IMR-90 (cell line): ENCODE measurements at regions not wholly inside any gene's neighbourhood (a gene's known extent, or its start where the extent isn't known, plus 50 kb on each side); places are given as distances from the start of the nearest gene placed in this dataset.

Experiments
- ATAC-seq: fragments of 200-7000 bp; cut with Tn5 transposase; 2 replicates; pipeline ENCODE4 v1.9.1; 2020; ENCODE audit warnings: low read depth, mild to moderate bottlenecking, moderate library complexity
- BruUV-seq: library from RNA; stranded (reverse); fragments of 400-500 nt; replicated peaks from 2 replicates; lab custom pipeline; 2021; lab: Mats Ljungman, UMichigan
- CTCF ChIA-PET: fragments of 300-600 bp; formaldehyde crosslinking; extraction: SDS; loops from one replicate; lab custom pipeline; 2021; ENCODE audit warnings: antibody characterized with exemption; lab: Yijun Ruan, JAX
- POLR2A ChIA-PET: fragments of 300-600 bp; sonication (Branson Sonifier 250); formaldehyde crosslinking; loops from one replicate; lab custom pipeline; 2022; ENCODE audit warnings: antibody characterized with exemption; ENCODE audit not compliant: unreplicated experiment; lab: Charles Lee
- DNase-seq: peaks from one replicate; pipeline ENCODE4 v3.0.0; 2013
- H2AFZ ChIP-seq: replicated peaks from 2 replicates; pipeline ENCODE3; 2013; ENCODE audit warnings: low read length, mild to moderate bottlenecking; ENCODE audit not compliant: poor library complexity
- H2AK5ac ChIP-seq: 2 replicates; pipeline ENCODE4 v1.6.1; 2013; ENCODE audit warnings: low read depth, low read length, inconsistent platforms
- H2AK9ac ChIP-seq: replicated peaks from 2 replicates; pipeline ENCODE3; 2013; ENCODE audit warnings: mild to moderate bottlenecking, low read depth, low read length, moderate library complexity; ENCODE audit not compliant: poor library complexity
- H2BK120ac ChIP-seq: 2 replicates; pipeline ENCODE4 v1.6.1; 2013; ENCODE audit warnings: low read depth, low read length, inconsistent platforms
- H2BK15ac ChIP-seq: 3 replicates; pipeline ENCODE4 v1.6.1; 2013; ENCODE audit warnings: low read depth, low read length, inconsistent platforms
- H2BK20ac ChIP-seq: 2 replicates; pipeline ENCODE4 v1.6.1; 2013; ENCODE audit warnings: low read depth, mild to moderate bottlenecking, inconsistent platforms, low read length, moderate library complexity
- H2BK5ac ChIP-seq: 2 replicates; pipeline ENCODE4 v1.6.1; 2013; ENCODE audit warnings: mild to moderate bottlenecking, low read depth, low read length, inconsistent platforms; ENCODE audit not compliant: poor library complexity, severe bottlenecking
- H3K14ac ChIP-seq: replicated peaks from 2 replicates; pipeline ENCODE4 v1.6.1; 2013; ENCODE audit warnings: low read depth, low read length, inconsistent platforms
- H3K18ac ChIP-seq: 2 replicates; pipeline ENCODE4 v1.6.1; 2013; ENCODE audit warnings: low read depth, low read length, control low read depth
- H3K23ac ChIP-seq: 2 replicates; pipeline ENCODE4 v1.6.1; 2013; ENCODE audit warnings: low read depth, low read length, inconsistent platforms
- H3K27ac ChIP-seq: 2 replicates; pipeline ENCODE4 v1.5.1; 2013; ENCODE audit warnings: mild to moderate bottlenecking, control low read depth, low read length; ENCODE audit not compliant: insufficient read depth
- H3K27me3 ChIP-seq: 2 replicates; pipeline ENCODE4 v1.6.1; 2013; ENCODE audit warnings: low read length; ENCODE audit not compliant: control insufficient read depth, insufficient read depth
- H3K36me3 ChIP-seq: 2 replicates; pipeline ENCODE4 v1.6.1; 2013; ENCODE audit warnings: low read length, mixed read lengths; ENCODE audit not compliant: control insufficient read depth, insufficient read depth
- H3K4ac ChIP-seq: 2 replicates; pipeline ENCODE4 v1.6.1; 2013; ENCODE audit warnings: low read depth, low read length, inconsistent platforms
- H3K4me1 ChIP-seq: 2 replicates; pipeline ENCODE4 v1.6.1; 2013; ENCODE audit warnings: low read length, mixed read lengths; ENCODE audit not compliant: control insufficient read depth, insufficient read depth
- H3K4me2 ChIP-seq: 2 replicates; pipeline ENCODE4 v1.6.1; 2013; ENCODE audit warnings: low read depth, mild to moderate bottlenecking, control low read depth, low read length, moderate library complexity
- H3K4me3 ChIP-seq: 2 replicates; pipeline ENCODE4 v1.5.1; 2013; ENCODE audit warnings: low read depth, mild to moderate bottlenecking, control low read depth, low read length, moderate library complexity; ENCODE audit not compliant: insufficient read depth
- H3K56ac ChIP-seq: 2 replicates; pipeline ENCODE4 v1.6.1; 2013; ENCODE audit warnings: low read length, inconsistent platforms; ENCODE audit not compliant: insufficient read depth; ENCODE audit errors: extremely low read depth
- H3K79me1 ChIP-seq, 2 experiments: 2 replicates each; pipeline ENCODE4 v1.6.1; 2013; ENCODE audit warnings: low read length in 2 of 2, inconsistent platforms in 1 of 2, low read depth in 1 of 2
- H3K9ac ChIP-seq: 2 replicates; pipeline ENCODE4 v1.6.1; 2013; ENCODE audit warnings: low read depth, low read length, control low read depth
- H3K9me1 ChIP-seq: 2 replicates; pipeline ENCODE4 v1.6.1; 2013; ENCODE audit warnings: low read length, inconsistent platforms; ENCODE audit not compliant: insufficient read depth
- H3K9me3 ChIP-seq: 2 replicates; pipeline ENCODE4 v1.6.1; 2013; ENCODE audit warnings: low read length; ENCODE audit not compliant: control insufficient read depth, insufficient read depth
- H4K20me1 ChIP-seq: 2 replicates; pipeline ENCODE4 v1.6.1; 2013; ENCODE audit warnings: low read length, inconsistent platforms; ENCODE audit not compliant: insufficient read depth
- H4K5ac ChIP-seq: 2 replicates; pipeline ENCODE4 v1.6.1; 2013; ENCODE audit warnings: mild to moderate bottlenecking, low read depth, low read length, control low read depth
- H4K8ac ChIP-seq, 2 experiments: 2 replicates each; pipeline ENCODE4 v1.6.1; 2013; ENCODE audit warnings: low read depth in 2 of 2, low read length in 2 of 2, control low read depth in 1 of 2, inconsistent platforms in 1 of 2
- H4K91ac ChIP-seq: 2 replicates; pipeline ENCODE4 v1.6.1; 2013; ENCODE audit warnings: low read depth, low read length, inconsistent platforms; ENCODE audit not compliant: insufficient read depth
- BHLHE40 ChIP-seq: fragments of 150-350 bp; IDR thresholded peaks from 2 replicates; pipeline ENCODE4 v1.6.1; 2016; ENCODE audit warnings: mild to moderate bottlenecking, low read depth, low read length
- CEBPB ChIP-seq: IDR thresholded peaks from 2 replicates; pipeline ENCODE4 v1.6.1; 2012; ENCODE audit warnings: low read depth, low read length, improper control_type of control experiment
- CHD1 ChIP-seq: IDR thresholded peaks from 2 replicates; pipeline ENCODE4 v1.6.1; 2012; ENCODE audit warnings: low read depth, low read length, improper control_type of control experiment
- ELK1 ChIP-seq: fragments of 150-350 bp; IDR thresholded peaks from 2 replicates; pipeline ENCODE4 v1.6.1; 2016; ENCODE audit warnings: low read depth, mild to moderate bottlenecking, low read length, moderate library complexity, borderline replicate concordance
- FOS ChIP-seq: fragments of 150-350 bp; IDR thresholded peaks from 2 replicates; pipeline ENCODE4 v1.6.1; 2016; ENCODE audit warnings: low read depth, low read length
- MAFK ChIP-seq: IDR thresholded peaks from 2 replicates; pipeline ENCODE4 v1.6.1; 2012; ENCODE audit warnings: low read depth, low read length, improper control_type of control experiment
- MAZ ChIP-seq: IDR thresholded peaks from 2 replicates; pipeline ENCODE4 v1.6.1; 2012; ENCODE audit warnings: low read depth, mild to moderate bottlenecking, low read length, improper control_type of control experiment, moderate library complexity, borderline replicate concordance
- MXI1 ChIP-seq: IDR thresholded peaks from 2 replicates; pipeline ENCODE4 v1.6.1; 2012; ENCODE audit warnings: low read depth, mild to moderate bottlenecking, low read length, moderate library complexity, borderline replicate concordance
- NFE2L2 ChIP-seq: fragments of 150-350 bp; IDR thresholded peaks from 2 replicates; pipeline ENCODE4 v1.6.1; 2016; ENCODE audit warnings: low read depth, mild to moderate bottlenecking, low read length
- POLR2A ChIP-seq: IDR thresholded peaks from 2 replicates; pipeline ENCODE4 v1.6.1; 2012; ENCODE audit warnings: mild to moderate bottlenecking, low read depth, low read length
- RAD21 ChIP-seq: IDR thresholded peaks from 2 replicates; pipeline ENCODE4 v1.6.1; 2012; ENCODE audit warnings: low read length, improper control_type of control experiment
- RCOR1 ChIP-seq: IDR thresholded peaks from 2 replicates; pipeline ENCODE4 v1.6.1; 2012; ENCODE audit warnings: mild to moderate bottlenecking, low read length, improper control_type of control experiment; ENCODE audit not compliant: insufficient replicate concordance
- RFX5 ChIP-seq: IDR thresholded peaks from 2 replicates; pipeline ENCODE4 v1.8.0; 2012; ENCODE audit warnings: low read depth, mild to moderate bottlenecking, low read length, moderate library complexity
- SMC3 ChIP-seq: fragments of 150-350 bp; IDR thresholded peaks from 2 replicates; pipeline ENCODE4 v1.6.1; 2016; ENCODE audit warnings: low read depth, mild to moderate bottlenecking, antibody characterized with exemption, low read length, moderate library complexity
- USF2 ChIP-seq: fragments of 150-350 bp; IDR thresholded peaks from 2 replicates; pipeline ENCODE4 v1.6.1; 2017; ENCODE audit warnings: mild to moderate bottlenecking, antibody characterized with exemption, low read length, low read depth
- WGBS, 2 experiments: methylation state at CpG; one replicate each; pipeline versions ENCODE4 v1.1.5 to v1.1.7; 2013; ENCODE audit warnings: missing lambda C conversion rate in 2 of 2; ENCODE audit not compliant: insufficient read length in 1 of 2; ENCODE audit errors: extremely low coverage in 2 of 2; 5-methylcytosine and 5-hydroxymethylcytosine counted together
- dilution Hi-C: fragments of 300-500 bp; cut with HindIII; formaldehyde crosslinking; loops from one replicate; pipeline ENCODE4 v1.14.3; 2018; ENCODE audit warnings: low sequenced_read_pairs; ENCODE audit not compliant: unreplicated experiment
- in situ Hi-C: fragments of 300-500 bp; cut with MboI; formaldehyde crosslinking; loops from 3 replicates; pipeline ENCODE4 v1.14.3; 2019; ENCODE audit warnings: low sequenced_read_pairs, inconsistent platforms, mixed read lengths
- intact Hi-C: fragments of 100-400 bp; cut with micrococcal nuclease; formaldehyde crosslinking; loops from 2 replicates; pipeline ENCODE4 v1.10.0; 2022
- TF ChIP-seq, protein P1 (sequence below): conservative IDR thresholded peaks from 2 replicates; pipeline ENCODE4 v1.5.1; 2012; ENCODE audit warnings: mild to moderate bottlenecking, low read depth, low read length, improper control_type of control experiment

GRCh38 chr19:27647423-27647822 is 1565.5 kb downstream of the UQCRFS1 start:
- Histone ChIP-seq H4K20me1 (no peaks in the 10 kb centered on the region), H3K79me1 (no peaks in the 10 kb centered on the region), H2BK120ac (no peak overlapping the region), H4K8ac (no peak overlapping the region), H2AK9ac (no peak overlapping the region), H2BK15ac (no peak overlapping the region), H2AFZ (no peak overlapping the region), H3K4ac (no peak overlapping the region), H4K5ac (no peak overlapping the region), H3K36me3 (no peaks in the 10 kb centered on the region), H3K4me1 (no peaks in the 10 kb centered on the region), H3K9ac (no peak overlapping the region), H2BK20ac (no peak overlapping the region), H3K9me1 (no peaks in the 10 kb centered on the region), H3K9me3 (peaks cover 17% of the 10 kb centered on the region; the same call in 1 of the 2 replicates), H2BK5ac (no peak overlapping the region), H3K56ac (no peak overlapping the region), H3K4me3 (no peak overlapping the region), H3K14ac (no peak overlapping the region), H3K27ac (no peak overlapping the region), H3K4me2 (no peak overlapping the region), H4K91ac (no peak overlapping the region), H2AK5ac (no peak overlapping the region), H3K18ac (no peak overlapping the region), H3K23ac (no peak overlapping the region), H3K27me3 (no peaks in the 10 kb centered on the region)
- TF ChIP-seq SMC3 (no peak), RAD21 (no peak), MAFK (no peak), BHLHE40 (no peak), MXI1 (no peak), CEBPB (no peak), RCOR1 (no peak), RFX5 (no peak), NFE2L2 (no peak), USF2 (no peak), MAZ (no peak), CHD1 (no peak), POLR2A (no peak), ELK1 (no peak), FOS (no peak)
- TF ChIP-seq, protein P1, sequence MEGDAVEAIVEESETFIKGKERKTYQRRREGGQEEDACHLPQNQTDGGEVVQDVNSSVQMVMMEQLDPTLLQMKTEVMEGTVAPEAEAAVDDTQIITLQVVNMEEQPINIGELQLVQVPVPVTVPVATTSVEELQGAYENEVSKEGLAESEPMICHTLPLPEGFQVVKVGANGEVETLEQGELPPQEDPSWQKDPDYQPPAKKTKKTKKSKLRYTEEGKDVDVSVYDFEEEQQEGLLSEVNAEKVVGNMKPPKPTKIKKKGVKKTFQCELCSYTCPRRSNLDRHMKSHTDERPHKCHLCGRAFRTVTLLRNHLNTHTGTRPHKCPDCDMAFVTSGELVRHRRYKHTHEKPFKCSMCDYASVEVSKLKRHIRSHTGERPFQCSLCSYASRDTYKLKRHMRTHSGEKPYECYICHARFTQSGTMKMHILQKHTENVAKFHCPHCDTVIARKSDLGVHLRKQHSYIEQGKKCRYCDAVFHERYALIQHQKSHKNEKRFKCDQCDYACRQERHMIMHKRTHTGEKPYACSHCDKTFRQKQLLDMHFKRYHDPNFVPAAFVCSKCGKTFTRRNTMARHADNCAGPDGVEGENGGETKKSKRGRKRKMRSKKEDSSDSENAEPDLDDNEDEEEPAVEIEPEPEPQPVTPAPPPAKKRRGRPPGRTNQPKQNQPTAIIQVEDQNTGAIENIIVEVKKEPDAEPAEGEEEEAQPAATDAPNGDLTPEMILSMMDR = no peak
- WGBS, 2 experiments = no CpG with 5 or more reads among the region's 4 CpGs
- DNase-seq (no peak), ATAC-seq (no peak)
- intact Hi-C loops = no loop called here
- dilution Hi-C loops = no loop called here
- ChIA-PET CTCF (no interaction called here), POLR2A (no interaction called here)
- in situ Hi-C loops = no loop called here
- BruUV-seq = no TSS peak
